H1 (cell line): ENCODE measurements at regions not wholly inside any gene's neighbourhood (a gene's known extent, or its start where the extent isn't known, plus 50 kb on each side); places are given as distances from the start of the nearest gene placed in this dataset.

Experiments
- CEBPB ChIP-seq: IDR thresholded peaks from 2 replicates; pipeline ENCODE4 v1.6.1; 2012; ENCODE audit warnings: low read depth, low read length
- E2F6 ChIP-seq: IDR thresholded peaks from 2 replicates; pipeline ENCODE4 v1.6.1; 2012; ENCODE audit warnings: inconsistent platforms
- GABPA ChIP-seq: IDR thresholded peaks from 2 replicates; pipeline ENCODE4 v1.6.1; 2011; ENCODE audit warnings: mild to moderate bottlenecking, low read length, moderate library complexity, borderline replicate concordance; ENCODE audit not compliant: insufficient read depth
- HDAC6 ChIP-seq: IDR thresholded peaks from one replicate; pipeline ENCODE4 v1.7.1; 2012; ENCODE audit warnings: low read depth, mild to moderate bottlenecking, inconsistent platforms, low read length, moderate library complexity
- KDM5A ChIP-seq: fragments of 200-600 bp; IDR thresholded peaks from 2 replicates; pipeline ENCODE4 v1.7.1; 2012; ENCODE audit warnings: mild to moderate bottlenecking, low read length, inconsistent platforms, mixed read lengths
- NANOG ChIP-seq: IDR thresholded peaks from 2 replicates; pipeline ENCODE4 v1.6.1; 2011; ENCODE audit warnings: low read length, low read depth, mild to moderate bottlenecking, inconsistent platforms; ENCODE audit not compliant: insufficient read depth, poor library complexity, severe bottlenecking
- POLR2AphosphoS5 ChIP-seq: IDR thresholded peaks from 2 replicates; pipeline ENCODE4 v1.6.1; 2011; ENCODE audit warnings: low read depth, low read length
- POU5F1 ChIP-seq: IDR thresholded peaks from 2 replicates; pipeline ENCODE4 v1.6.1; 2011; ENCODE audit warnings: low read depth, mild to moderate bottlenecking, low read length, moderate library complexity
- TF ChIP-seq, protein P1 (sequence below): IDR thresholded peaks from 2 replicates; pipeline ENCODE4 v1.6.1; 2012; ENCODE audit warnings: low read length, inconsistent platforms

- TF ChIP-seq POLR2AphosphoS5 (no peak), HDAC6 (no peak), GABPA (no peak), NANOG (no peak), POU5F1 (no peak), E2F6 (no peak), CEBPB (no peak), KDM5A (no peak)
- TF ChIP-seq, protein P1, sequence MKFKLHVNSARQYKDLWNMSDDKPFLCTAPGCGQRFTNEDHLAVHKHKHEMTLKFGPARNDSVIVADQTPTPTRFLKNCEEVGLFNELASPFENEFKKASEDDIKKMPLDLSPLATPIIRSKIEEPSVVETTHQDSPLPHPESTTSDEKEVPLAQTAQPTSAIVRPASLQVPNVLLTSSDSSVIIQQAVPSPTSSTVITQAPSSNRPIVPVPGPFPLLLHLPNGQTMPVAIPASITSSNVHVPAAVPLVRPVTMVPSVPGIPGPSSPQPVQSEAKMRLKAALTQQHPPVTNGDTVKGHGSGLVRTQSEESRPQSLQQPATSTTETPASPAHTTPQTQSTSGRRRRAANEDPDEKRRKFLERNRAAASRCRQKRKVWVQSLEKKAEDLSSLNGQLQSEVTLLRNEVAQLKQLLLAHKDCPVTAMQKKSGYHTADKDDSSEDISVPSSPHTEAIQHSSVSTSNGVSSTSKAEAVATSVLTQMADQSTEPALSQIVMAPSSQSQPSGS: no peak
- TF ChIP-seq, all 59 proteins: peak for 0
Measured at GRCh38 chr6:112717401-112717800, 370.3 kb downstream of the RFPL4B start (continued).
